ENCODE measurements at regions not wholly inside any gene's neighbourhood (a gene's known extent, or its start where the extent isn't known, plus 50 kb on each side); places are given as distances from the start of the nearest gene placed in this dataset.
"Not testable (repeated sequence)": the region's sequence is repeated elsewhere in the genome, so short reads cannot be mapped to it uniquely, and the experiment has no call there.

- peaks cover 0 to 7% of the 10 kb centered on the region in 2 donors for H3K9me3 Mint-ChIP-seq
- no peaks in the 10 kb centered on the region for H3K27me3 Mint-ChIP-seq
- H3K36me3 Mint-ChIP-seq (ENCODE audit: insufficient read depth) = no peaks in the 10 kb centered on the region
- no peak for DNase-seq
- no peak overlapping the region for H3K27ac Mint-ChIP-seq
- H3K4me3 Mint-ChIP-seq = no peak overlapping the region
- ATAC-seq (replicated peaks) = no peak
- H3K4me1 Mint-ChIP-seq (ENCODE audit: low read depth in 2 of 2) = no peaks in the 10 kb centered on the region
Observed at GRCh38 chr5:101517795-101518194, 614.7 kb upstream of the ST8SIA4 start.

- Mint-ChIP-seq H3K4me3 (no peak overlapping the region), H3K4me1 (ENCODE audit: low read depth in 2 of 2) (no peaks in the 10 kb centered on the region), H3K27me3 (no peaks in the 10 kb centered on the region), H3K9me3 (peaks cover 0 to 7% of the 10 kb centered on the region in 2 donors), H3K36me3 (ENCODE audit: insufficient read depth) (no peaks in the 10 kb centered on the region), H3K27ac (no peak overlapping the region)
- DNase-seq (no peak), ATAC-seq (replicated peaks) (no peak)
Observed at GRCh38 chr5:101515721-101516120, 612.6 kb upstream of the ST8SIA4 start.

- Mint-ChIP-seq H3K4me3 (no peak overlapping the region), H3K27me3 (no peaks in the 10 kb centered on the region), H3K4me1 (ENCODE audit: low read depth in 2 of 2) (no peaks in the 10 kb centered on the region), H3K36me3 (ENCODE audit: insufficient read depth) (no peaks in the 10 kb centered on the region), H3K9me3 (peaks cover 4 to 8% of the 10 kb centered on the region in 2 donors), H3K27ac (no peak overlapping the region)
- ATAC-seq (replicated peaks) (no peak), DNase-seq (no peak)
Observed at GRCh38 chr5:101505891-101506570, 602.9 kb upstream of the ST8SIA4 start.

GRCh38 chr5:101482931-101483330, 579.8 kb upstream of the ST8SIA4 start:
- no peaks in the 10 kb centered on the region for H3K27me3 Mint-ChIP-seq

GRCh38 chr5:101473483-101473882, 570.4 kb upstream of the ST8SIA4 start:
- Mint-ChIP-seq H3K9me3 (peaks cover 0 to 7% of the 10 kb centered on the region in 2 donors), H3K4me1 (ENCODE audit: low read depth in 2 of 2) (no peaks in the 10 kb centered on the region), H3K27ac (no peak overlapping the region), H3K36me3 (ENCODE audit: insufficient read depth) (no peaks in the 10 kb centered on the region), H3K4me3 (no peak overlapping the region), H3K27me3 (no peaks in the 10 kb centered on the region)
- DNase-seq (no peak), ATAC-seq (replicated peaks) (no peak)

More at GRCh38 chr5:101482931-101483330, 579.8 kb upstream of the ST8SIA4 start:
- Mint-ChIP-seq H3K27ac (no peak overlapping the region), H3K4me3 (no peak overlapping the region), H3K4me1 (ENCODE audit: low read depth in 2 of 2) (no peaks in the 10 kb centered on the region), H3K36me3 (ENCODE audit: insufficient read depth) (no peaks in the 10 kb centered on the region), H3K9me3 (peaks cover 3 to 12% of the 10 kb centered on the region in 2 donors)
- ATAC-seq (replicated peaks) (no peak), DNase-seq (no peak)

GRCh38 chr5:101461455-101461854, 558.4 kb upstream of the ST8SIA4 start:
- Mint-ChIP-seq H3K9me3 (no peaks in the 10 kb centered on the region), H3K36me3 (ENCODE audit: insufficient read depth) (no peaks in the 10 kb centered on the region), H3K4me3 (no peak overlapping the region), H3K27me3 (no peaks in the 10 kb centered on the region), H3K4me1 (ENCODE audit: low read depth in 2 of 2) (no peaks in the 10 kb centered on the region), H3K27ac (no peak overlapping the region)
- DNase-seq (no peak), ATAC-seq (replicated peaks) (no peak)

GRCh38 chr5:101458587-101458986, 555.5 kb upstream of the ST8SIA4 start:
- DNase-seq (no peak), ATAC-seq (replicated peaks) (no peak)
- no peaks in the 10 kb centered on the region for H3K27me3 Mint-ChIP-seq
- H3K36me3 Mint-ChIP-seq (ENCODE audit: insufficient read depth) = no peaks in the 10 kb centered on the region
- H3K9me3 Mint-ChIP-seq = no peaks in the 10 kb centered on the region
- no peak overlapping the region for H3K4me3 Mint-ChIP-seq
- no peak overlapping the region for H3K27ac Mint-ChIP-seq
- no peaks in the 10 kb centered on the region for H3K4me1 Mint-ChIP-seq (ENCODE audit: low read depth in 2 of 2)

GRCh38 chr5:101455851-101456250, 552.8 kb upstream of the ST8SIA4 start:
- no peaks in the 10 kb centered on the region for H3K36me3 Mint-ChIP-seq (ENCODE audit: insufficient read depth)
- no peak overlapping the region for H3K27ac Mint-ChIP-seq
- no peaks in the 10 kb centered on the region for H3K4me1 Mint-ChIP-seq (ENCODE audit: low read depth in 2 of 2)
- H3K27me3 Mint-ChIP-seq = no peaks in the 10 kb centered on the region
- H3K9me3 Mint-ChIP-seq = no peaks in the 10 kb centered on the region
- no peak for ATAC-seq (replicated peaks)
- no peak for DNase-seq
- no peak overlapping the region for H3K4me3 Mint-ChIP-seq

- Mint-ChIP-seq H3K9me3 (no peaks in the 10 kb centered on the region), H3K27me3 (no peaks in the 10 kb centered on the region), H3K36me3 (ENCODE audit: insufficient read depth) (no peaks in the 10 kb centered on the region), H3K27ac (no peak overlapping the region), H3K4me3 (no peak overlapping the region), H3K4me1 (ENCODE audit: low read depth in 2 of 2) (no peaks in the 10 kb centered on the region)
- ATAC-seq (replicated peaks) = no peak
- DNase-seq = no peak
Observed at GRCh38 chr5:101455048-101455447, 552.0 kb upstream of the ST8SIA4 start.

- H3K4me3 Mint-ChIP-seq; H3K4me1 Mint-ChIP-seq (ENCODE audit: low read depth in 2 of 2); ATAC-seq (replicated peaks); H3K36me3 Mint-ChIP-seq (ENCODE audit: insufficient read depth); H3K27me3 Mint-ChIP-seq; H3K9me3 Mint-ChIP-seq; DNase-seq; H3K27ac Mint-ChIP-seq: not testable (repeated sequence)
Observed at GRCh38 chr5:101442281-101442680, 539.2 kb upstream of the ST8SIA4 start.

GRCh38 chr5:101440173-101440572, 537.1 kb upstream of the ST8SIA4 start:
- Mint-ChIP-seq H3K4me1 (ENCODE audit: low read depth in 2 of 2) (no peaks in the 10 kb centered on the region), H3K4me3 (no peak overlapping the region), H3K27me3 (no peaks in the 10 kb centered on the region), H3K9me3 (peaks cover 7 to 8% of the 10 kb centered on the region in 2 donors), H3K27ac (no peak overlapping the region), H3K36me3 (ENCODE audit: insufficient read depth) (no peaks in the 10 kb centered on the region)
- ATAC-seq (replicated peaks) (no peak), DNase-seq (no peak)

GRCh38 chr5:101437351-101437750, 534.3 kb upstream of the ST8SIA4 start:
- Mint-ChIP-seq H3K27me3 (no peaks in the 10 kb centered on the region), H3K27ac (no peak overlapping the region), H3K4me3 (no peak overlapping the region), H3K4me1 (ENCODE audit: low read depth in 2 of 2) (no peaks in the 10 kb centered on the region), H3K9me3 (no peaks in the 10 kb centered on the region), H3K36me3 (ENCODE audit: insufficient read depth) (no peaks in the 10 kb centered on the region)
- ATAC-seq (replicated peaks) (no peak), DNase-seq (no peak)

GRCh38 chr5:101435768-101436167, 532.7 kb upstream of the ST8SIA4 start:
- Mint-ChIP-seq H3K27ac (no peak overlapping the region), H3K4me3 (no peak overlapping the region), H3K36me3 (ENCODE audit: insufficient read depth) (no peaks in the 10 kb centered on the region), H3K9me3 (peaks cover under 1% of the 10 kb centered on the region in 2 donors), H3K4me1 (ENCODE audit: low read depth in 2 of 2) (no peaks in the 10 kb centered on the region), H3K27me3 (no peaks in the 10 kb centered on the region)
- no peak for ATAC-seq (replicated peaks)
- DNase-seq = no peak

- ATAC-seq (replicated peaks) (no peak), DNase-seq (no peak)
- no peak overlapping the region for H3K4me3 Mint-ChIP-seq
- H3K4me1 Mint-ChIP-seq (ENCODE audit: low read depth in 2 of 2) = no peaks in the 10 kb centered on the region
- peaks cover 4 to 9% of the 10 kb centered on the region in 2 donors for H3K9me3 Mint-ChIP-seq
- H3K27me3 Mint-ChIP-seq = no peaks in the 10 kb centered on the region
- no peak overlapping the region for H3K27ac Mint-ChIP-seq
- no peaks in the 10 kb centered on the region for H3K36me3 Mint-ChIP-seq (ENCODE audit: insufficient read depth)
Observed at GRCh38 chr5:101431201-101431600, 528.1 kb upstream of the ST8SIA4 start.

Data from effector memory CD8-positive, alpha-beta T cell (primary cell).